22Rv1 (cell line): ENCODE measurements at regions not wholly inside any gene's neighbourhood (a gene's known extent, or its start where the extent isn't known, plus 50 kb on each side); places are given as distances from the start of the nearest gene placed in this dataset.

Source experiments
- H3K27ac ChIP-seq: fragments of 450-650 bp; 2 replicates; pipeline ENCODE4 v1.5.1; 2017
- CTCF ChIP-seq: fragments of 450-650 bp; IDR thresholded peaks from 2 replicates; pipeline ENCODE4 v1.5.1; 2017; ENCODE audit warnings: mild to moderate bottlenecking
- ZFX ChIP-seq: fragments of 450-650 bp; IDR thresholded peaks from 2 replicates; pipeline ENCODE4 v1.6.1; 2017; ENCODE audit warnings: antibody characterized with exemption, borderline replicate concordance

GRCh38 chr1:168631671-168632400, 55.4 kb downstream of the XCL1 start:
- TF ChIP-seq CTCF, result no peak
- no peak for TF ChIP-seq ZFX
- no peak overlapping the region for H3K27ac ChIP-seq

GRCh38 chr1:168634951-168635532, 58.6 kb downstream of the XCL1 start:
- H3K27ac ChIP-seq, result no peak overlapping the region
- no peak for TF ChIP-seq ZFX
- TF ChIP-seq CTCF, result no peak

GRCh38 chr1:168636200-168636599, 59.8 kb downstream of the XCL1 start:
- TF ChIP-seq ZFX (no peak), CTCF (no peak)
- H3K27ac ChIP-seq, result no peak overlapping the region

- no peak for TF ChIP-seq CTCF
- no peak for TF ChIP-seq ZFX
- H3K27ac ChIP-seq, result no peak overlapping the region
These were observed 60.3 kb downstream of the XCL1 start for GRCh38 chr1:168636642-168637111.

GRCh38 chr1:168637350-168637991, 61.1 kb downstream of the XCL1 start:
- H3K27ac ChIP-seq, result no peak overlapping the region
- TF ChIP-seq ZFX, result no peak
- TF ChIP-seq CTCF, result peak; percentile 98

- H3K27ac ChIP-seq, result no peak overlapping the region
- no peak for TF ChIP-seq ZFX
- no peak for TF ChIP-seq CTCF
These were observed 62.5 kb downstream of the XCL1 start for GRCh38 chr1:168638884-168639283.

GRCh38 chr1:168640182-168640581, 63.8 kb downstream of the XCL1 start:
- H3K27ac ChIP-seq, result no peak overlapping the region
- TF ChIP-seq ZFX (no peak), CTCF (no peak)
